ENCODE measurements at regions not wholly inside any gene's neighbourhood (a gene's known extent, or its start where the extent isn't known, plus 50 kb on each side); places are given as distances from the start of the nearest gene placed in this dataset.

- Histone ChIP-seq H3K36me3 (ENCODE audit: control insufficient read depth, insufficient read depth, low read length) (no peaks in the 10 kb centered on the region), H3K27ac (ENCODE audit: low read depth, low read length) (no peak overlapping the region), H3K4me1 (ENCODE audit: control insufficient read depth, insufficient read depth, low read length) (no peaks in the 10 kb centered on the region), H3K4me3 (ENCODE audit: low read length) (no peak overlapping the region), H3K27me3 (ENCODE audit: control insufficient read depth, insufficient read depth, low read length) (no peaks in the 10 kb centered on the region), H3K9ac (ENCODE audit: low read length) (no peak overlapping the region)
Measured at GRCh38 chr12:92196368-92196767, 50.7 kb upstream of the BTG1 start.

Measured in rectal smooth muscle tissue (tissue), 1 donor.